ENCODE measurements at regions not wholly inside any gene's neighbourhood (a gene's known extent, or its start where the extent isn't known, plus 50 kb on each side); places are given as distances from the start of the nearest gene placed in this dataset.
"Not testable (repeated sequence)": the region's sequence is repeated elsewhere in the genome, so short reads cannot be mapped to it uniquely, and the experiment has no call there.

- Histone ChIP-seq H4K20me1 (ENCODE audit: insufficient read depth) (no peaks in the 10 kb centered on the region), H3K27me3 (ENCODE audit: insufficient read depth, low read depth) (no peaks in the 10 kb centered on the region), H3K9me2 (ENCODE audit: insufficient read depth) (peaks cover 3% of the 10 kb centered on the region; the same call in 1 of the 2 replicates), H3K4me3 (no peak overlapping the region), H2AFZ (0 out of 2 replicates have a peak overlapping the region, but pooled peaks have one; percentile 14), H3F3A (ENCODE audit: insufficient read depth, low read depth) (no peaks in the 10 kb centered on the region; the same call in 1 of the 2 replicates), H3K4me1 (replicated peaks; ENCODE audit: insufficient read depth) (peaks cover 24% of the 10 kb centered on the region), H3K36me3 (ENCODE audit: low read depth) (no peaks in the 10 kb centered on the region), H3K27ac (peak overlapping the region; percentile 40), H3K9me3 (ENCODE audit: insufficient read depth, low read depth) (peaks cover 7% of the 10 kb centered on the region), H3K4me2 (peak overlapping the region; percentile 15; the same call in 1 of the 2 replicates), H3K79me2 (ENCODE audit: low read depth) (no peaks in the 10 kb centered on the region)
- intact Hi-C loops (cut with micrococcal nuclease; ENCODE audit: unreplicated experiment): no loop called here
- POLR2A ChIA-PET (ENCODE audit: unreplicated experiment): no interaction called here
- no peak for TF ChIP-seq EZH2 (IDR thresholded peaks at IDR 0.05; ENCODE audit: low read depth)
- TF ChIP-seq, protein P1, sequence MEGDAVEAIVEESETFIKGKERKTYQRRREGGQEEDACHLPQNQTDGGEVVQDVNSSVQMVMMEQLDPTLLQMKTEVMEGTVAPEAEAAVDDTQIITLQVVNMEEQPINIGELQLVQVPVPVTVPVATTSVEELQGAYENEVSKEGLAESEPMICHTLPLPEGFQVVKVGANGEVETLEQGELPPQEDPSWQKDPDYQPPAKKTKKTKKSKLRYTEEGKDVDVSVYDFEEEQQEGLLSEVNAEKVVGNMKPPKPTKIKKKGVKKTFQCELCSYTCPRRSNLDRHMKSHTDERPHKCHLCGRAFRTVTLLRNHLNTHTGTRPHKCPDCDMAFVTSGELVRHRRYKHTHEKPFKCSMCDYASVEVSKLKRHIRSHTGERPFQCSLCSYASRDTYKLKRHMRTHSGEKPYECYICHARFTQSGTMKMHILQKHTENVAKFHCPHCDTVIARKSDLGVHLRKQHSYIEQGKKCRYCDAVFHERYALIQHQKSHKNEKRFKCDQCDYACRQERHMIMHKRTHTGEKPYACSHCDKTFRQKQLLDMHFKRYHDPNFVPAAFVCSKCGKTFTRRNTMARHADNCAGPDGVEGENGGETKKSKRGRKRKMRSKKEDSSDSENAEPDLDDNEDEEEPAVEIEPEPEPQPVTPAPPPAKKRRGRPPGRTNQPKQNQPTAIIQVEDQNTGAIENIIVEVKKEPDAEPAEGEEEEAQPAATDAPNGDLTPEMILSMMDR (conservative IDR thresholded peaks at IDR 0.05): no peak
- CTCF ChIA-PET: no interaction called here
- no TSS peak for BruUV-seq (replicated peaks)
- DNase-seq: peak in 1 of 2 experiments; percentile 70
These were observed 403.0 kb downstream of the SRGAP2C start for GRCh38 chr1:121587777-121588176.

GRCh38 chr1:121594096-121594495 is 409.3 kb downstream of the SRGAP2C start:
- no peaks in the 10 kb centered on the region for H3K4me1 ChIP-seq (replicated peaks; ENCODE audit: insufficient read depth)
- POLR2A ChIA-PET (ENCODE audit: unreplicated experiment): no interaction called here
- no peaks in the 10 kb centered on the region for H3K36me3 ChIP-seq (ENCODE audit: low read depth)
- H2AFZ ChIP-seq: no peak overlapping the region
- no peaks in the 10 kb centered on the region for H4K20me1 ChIP-seq (ENCODE audit: insufficient read depth)
- no peaks in the 10 kb centered on the region for H3K9me3 ChIP-seq (ENCODE audit: insufficient read depth, low read depth)
- no peak overlapping the region for H3K4me2 ChIP-seq
- TF ChIP-seq, protein P1 (conservative IDR thresholded peaks at IDR 0.05): no peak
- TF ChIP-seq EZH2 (IDR thresholded peaks at IDR 0.05; ENCODE audit: low read depth): no peak
- intact Hi-C loops (cut with micrococcal nuclease; ENCODE audit: unreplicated experiment): no loop called here
- no peaks in the 10 kb centered on the region for H3F3A ChIP-seq (ENCODE audit: insufficient read depth, low read depth)
- CTCF ChIA-PET: no interaction called here
- H3K9me2 ChIP-seq (ENCODE audit: insufficient read depth): no peaks in the 10 kb centered on the region
- no TSS peak for BruUV-seq (replicated peaks)
- no peak for DNase-seq
- H3K79me2 ChIP-seq (ENCODE audit: low read depth): no peaks in the 10 kb centered on the region
- H3K27ac ChIP-seq: no peak overlapping the region
- H3K4me3 ChIP-seq: no peak overlapping the region
- H3K27me3 ChIP-seq (ENCODE audit: insufficient read depth, low read depth): no peaks in the 10 kb centered on the region

DNA sequence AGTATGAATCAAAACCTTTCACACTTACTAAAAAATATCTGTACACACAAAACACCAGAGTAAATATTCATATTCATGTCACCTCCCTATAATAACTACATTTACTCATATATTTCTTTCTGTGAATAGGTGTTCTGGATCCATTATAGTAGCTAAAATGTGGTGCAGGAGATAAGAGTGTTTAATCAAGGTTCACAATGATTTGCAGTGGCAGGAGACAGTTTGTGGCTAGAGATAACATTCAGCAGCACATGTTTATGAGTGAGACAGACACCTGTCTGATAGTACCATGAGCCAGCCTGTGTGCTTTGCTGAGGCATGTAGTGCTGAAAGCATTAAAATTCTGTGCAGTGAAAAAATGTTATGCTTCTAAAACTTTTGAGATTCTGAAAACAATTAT is 410.3 kb downstream of the SRGAP2C start:
- intact Hi-C loops (cut with micrococcal nuclease; ENCODE audit: unreplicated experiment): no loop called here
- Histone ChIP-seq H4K20me1 (ENCODE audit: insufficient read depth) (no peaks in the 10 kb centered on the region), H3K9me3 (ENCODE audit: insufficient read depth, low read depth) (no peaks in the 10 kb centered on the region), H3K27ac (no peak overlapping the region), H3K79me2 (ENCODE audit: low read depth) (no peaks in the 10 kb centered on the region), H3K27me3 (ENCODE audit: insufficient read depth, low read depth) (no peaks in the 10 kb centered on the region), H3K4me1 (replicated peaks; ENCODE audit: insufficient read depth) (no peaks in the 10 kb centered on the region), H3K4me2 (no peak overlapping the region), H3F3A (ENCODE audit: insufficient read depth, low read depth) (no peaks in the 10 kb centered on the region), H3K4me3 (no peak overlapping the region), H2AFZ (no peak overlapping the region), H3K9me2 (ENCODE audit: insufficient read depth) (no peaks in the 10 kb centered on the region), H3K36me3 (ENCODE audit: low read depth) (no peaks in the 10 kb centered on the region)
- no TSS peak for BruUV-seq (replicated peaks)
- ChIA-PET POLR2A (ENCODE audit: unreplicated experiment) (no interaction called here), CTCF (no interaction called here)
- no peak for DNase-seq
- no peak for TF ChIP-seq EZH2 (IDR thresholded peaks at IDR 0.05; ENCODE audit: low read depth)
- TF ChIP-seq, protein P1 (conservative IDR thresholded peaks at IDR 0.05): no peak

- H3K9me3 ChIP-seq (ENCODE audit: insufficient read depth, low read depth); H3K4me3 ChIP-seq; CTCF ChIA-PET; H3K9me2 ChIP-seq (ENCODE audit: insufficient read depth); H3K79me2 ChIP-seq (ENCODE audit: low read depth); H3K4me1 ChIP-seq (replicated peaks; ENCODE audit: insufficient read depth); DNase-seq; H3K27me3 ChIP-seq (ENCODE audit: insufficient read depth, low read depth); H3K27ac ChIP-seq; intact Hi-C loops (cut with micrococcal nuclease; ENCODE audit: unreplicated experiment); POLR2A ChIA-PET (ENCODE audit: unreplicated experiment); H3K4me2 ChIP-seq; H4K20me1 ChIP-seq (ENCODE audit: insufficient read depth); H3F3A ChIP-seq (ENCODE audit: insufficient read depth, low read depth); BruUV-seq (replicated peaks); H3K36me3 ChIP-seq (ENCODE audit: low read depth); H2AFZ ChIP-seq: not testable (repeated sequence)
These were observed 420.2 kb downstream of the SRGAP2C start for GRCh38 chr1:121604843-121605444.

GRCh38 chr1:121607499-121607898 is 422.7 kb downstream of the SRGAP2C start:
- intact Hi-C loops (cut with micrococcal nuclease; ENCODE audit: unreplicated experiment); H3K4me1 ChIP-seq (replicated peaks; ENCODE audit: insufficient read depth); DNase-seq; H3K36me3 ChIP-seq (ENCODE audit: low read depth); H3K27ac ChIP-seq; H3K9me3 ChIP-seq (ENCODE audit: insufficient read depth, low read depth); H3K4me2 ChIP-seq; H3K27me3 ChIP-seq (ENCODE audit: insufficient read depth, low read depth); BruUV-seq (replicated peaks); POLR2A ChIA-PET (ENCODE audit: unreplicated experiment); H3K79me2 ChIP-seq (ENCODE audit: low read depth); H3F3A ChIP-seq (ENCODE audit: insufficient read depth, low read depth); CTCF ChIA-PET; H2AFZ ChIP-seq; H3K9me2 ChIP-seq (ENCODE audit: insufficient read depth); H4K20me1 ChIP-seq (ENCODE audit: insufficient read depth); H3K4me3 ChIP-seq: not testable (repeated sequence)
